NCI-H2107 treated with DMSO at 0.1 percent for 48 hours (cell line): ENCODE measurements at regions not wholly inside any gene's neighbourhood (a gene's known extent, or its start where the extent isn't known, plus 50 kb on each side); places are given as distances from the start of the nearest gene placed in this dataset.

Experiments used
- DNase-seq: peaks from one replicate; lab custom pipeline; 2025; ENCODE audit not compliant: unreplicated experiment; lab: John Stamatoyannopoulos, UW

GRCh38 chr10:62738916-62739315, 65.6 kb upstream of the ADO start:
- no peak for DNase-seq

- no peak for DNase-seq
These were observed 63.4 kb upstream of the ADO start for GRCh38 chr10:62740885-62741745.

- DNase-seq = no peak
These were observed 62.5 kb upstream of the ADO start for GRCh38 chr10:62741996-62742395.

GRCh38 chr10:62742536-62743061, 61.9 kb upstream of the ADO start:
- DNase-seq = no peak

GRCh38 chr10:62744136-62744535, 60.4 kb upstream of the ADO start:
- DNase-seq = no peak

- no peak for DNase-seq
These were observed 58.9 kb upstream of the ADO start for GRCh38 chr10:62745581-62745980.

GRCh38 chr10:62746951-62747729, 57.4 kb upstream of the ADO start:
- DNase-seq = no peak

GRCh38 chr10:62748386-62748785, 56.1 kb upstream of the ADO start:
- no peak for DNase-seq

- DNase-seq = no peak
These were observed 55.3 kb upstream of the ADO start for GRCh38 chr10:62749093-62749683.
